ENCODE measurements at regions not wholly inside any gene's neighbourhood (a gene's known extent, or its start where the extent isn't known, plus 50 kb on each side); places are given as distances from the start of the nearest gene placed in this dataset.
A peak's percentile ranks its signal among the peaks of the same experiment; 100 is the strongest.
"Not testable (repeated sequence)": the region's sequence is repeated elsewhere in the genome, so short reads cannot be mapped to it uniquely, and the experiment has no call there.

DNA sequence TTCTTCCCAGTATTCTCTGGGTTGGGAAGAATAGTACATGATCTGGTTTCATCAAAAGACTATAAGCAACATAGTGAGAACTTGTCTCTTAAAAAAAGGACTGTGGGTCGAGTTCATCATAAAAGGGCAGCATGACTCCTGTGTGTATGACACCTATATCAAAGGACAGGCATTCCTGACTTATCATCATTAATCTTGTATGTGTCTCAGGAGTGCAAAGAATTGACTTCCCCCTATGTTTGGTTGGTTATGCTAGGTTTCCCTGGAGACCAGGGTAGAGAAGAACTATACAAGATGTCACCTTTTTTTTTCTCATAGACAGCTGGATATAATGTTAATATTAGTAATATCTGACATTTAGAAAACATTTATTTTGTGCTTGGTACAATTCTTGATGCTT is 173.1 kb upstream of the ANKRD55 start:
- H3K9me2 ChIP-seq (ENCODE audit: insufficient read depth) = no peaks in the 10 kb centered on the region
- H3K36me3 ChIP-seq (ENCODE audit: low read depth) = no peaks in the 10 kb centered on the region
- no peak overlapping the region for H3K27ac ChIP-seq
- DNase-seq = peak in 1 of 2 experiments; percentile 64
- H3K27me3 ChIP-seq (ENCODE audit: insufficient read depth, low read depth) = no peaks in the 10 kb centered on the region
- no peaks in the 10 kb centered on the region; the same call in 1 of the 2 replicates for H3F3A ChIP-seq (ENCODE audit: insufficient read depth, low read depth)
- no peak overlapping the region for H2AFZ ChIP-seq
- BruUV-seq (replicated peaks) = no TSS peak
- H3K79me2 ChIP-seq (ENCODE audit: low read depth) = no peaks in the 10 kb centered on the region
- no peaks in the 10 kb centered on the region for H4K20me1 ChIP-seq (ENCODE audit: insufficient read depth)
- CTCF ChIA-PET = no interaction called here
- intact Hi-C loops (cut with micrococcal nuclease; ENCODE audit: unreplicated experiment) = no loop called here
- TF ChIP-seq EZH2 (IDR thresholded peaks at IDR 0.05; ENCODE audit: low read depth) = no peak
- TF ChIP-seq, protein P1, sequence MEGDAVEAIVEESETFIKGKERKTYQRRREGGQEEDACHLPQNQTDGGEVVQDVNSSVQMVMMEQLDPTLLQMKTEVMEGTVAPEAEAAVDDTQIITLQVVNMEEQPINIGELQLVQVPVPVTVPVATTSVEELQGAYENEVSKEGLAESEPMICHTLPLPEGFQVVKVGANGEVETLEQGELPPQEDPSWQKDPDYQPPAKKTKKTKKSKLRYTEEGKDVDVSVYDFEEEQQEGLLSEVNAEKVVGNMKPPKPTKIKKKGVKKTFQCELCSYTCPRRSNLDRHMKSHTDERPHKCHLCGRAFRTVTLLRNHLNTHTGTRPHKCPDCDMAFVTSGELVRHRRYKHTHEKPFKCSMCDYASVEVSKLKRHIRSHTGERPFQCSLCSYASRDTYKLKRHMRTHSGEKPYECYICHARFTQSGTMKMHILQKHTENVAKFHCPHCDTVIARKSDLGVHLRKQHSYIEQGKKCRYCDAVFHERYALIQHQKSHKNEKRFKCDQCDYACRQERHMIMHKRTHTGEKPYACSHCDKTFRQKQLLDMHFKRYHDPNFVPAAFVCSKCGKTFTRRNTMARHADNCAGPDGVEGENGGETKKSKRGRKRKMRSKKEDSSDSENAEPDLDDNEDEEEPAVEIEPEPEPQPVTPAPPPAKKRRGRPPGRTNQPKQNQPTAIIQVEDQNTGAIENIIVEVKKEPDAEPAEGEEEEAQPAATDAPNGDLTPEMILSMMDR (conservative IDR thresholded peaks at IDR 0.05) = no peak
- POLR2A ChIA-PET (ENCODE audit: unreplicated experiment) = no interaction called here
- no peak overlapping the region for H3K4me3 ChIP-seq
- H3K9me3 ChIP-seq (ENCODE audit: insufficient read depth, low read depth) = no peaks in the 10 kb centered on the region
- H3K4me2 ChIP-seq = no peak overlapping the region
- H3K4me1 ChIP-seq (replicated peaks; ENCODE audit: insufficient read depth) = peaks cover 15% of the 10 kb centered on the region; the same call in 1 of the 2 replicates

DNA sequence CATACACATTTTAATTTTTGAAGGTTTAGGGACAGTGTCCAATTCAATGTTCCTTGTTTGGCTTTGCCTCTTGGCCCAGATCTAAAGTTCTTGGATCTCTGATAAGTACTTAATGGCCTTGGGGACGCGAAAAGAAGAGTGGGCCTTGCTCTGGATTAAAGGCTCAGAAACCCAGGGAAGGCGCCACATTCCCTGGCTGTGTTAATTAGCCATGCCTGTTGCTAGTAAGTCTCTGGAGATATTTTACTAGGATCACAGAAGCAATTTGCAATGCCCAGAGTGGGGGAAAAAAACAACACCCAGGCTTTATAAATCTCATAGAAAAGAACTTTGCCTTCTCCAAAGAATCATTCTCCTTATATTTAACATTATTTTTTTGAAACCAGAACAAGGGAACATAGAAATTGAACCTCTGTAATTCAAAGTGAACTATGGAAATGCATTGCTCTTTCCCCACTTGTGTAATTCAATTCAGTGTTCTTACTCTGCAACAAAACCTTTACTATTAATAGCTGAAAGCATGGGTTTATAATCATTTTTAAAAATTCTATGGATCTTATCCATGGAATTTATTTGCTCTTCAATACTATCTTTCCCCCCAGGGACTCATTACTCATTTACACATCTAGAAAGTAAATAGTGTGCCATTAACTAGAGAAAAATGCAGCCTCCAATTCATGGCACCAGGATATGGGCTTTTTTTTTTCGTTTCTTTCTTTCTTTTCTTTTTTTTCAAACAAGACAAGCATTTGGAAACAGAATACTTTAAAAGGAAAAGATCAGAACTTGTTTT is 172.2 kb upstream of the ANKRD55 start:
- CTCF ChIA-PET = no interaction called here
- intact Hi-C loops (cut with micrococcal nuclease; ENCODE audit: unreplicated experiment) = no loop called here
- TF ChIP-seq EZH2 (IDR thresholded peaks at IDR 0.05; ENCODE audit: low read depth) = no peak
- TF ChIP-seq, protein P1 (conservative IDR thresholded peaks at IDR 0.05) = no peak
- no peak overlapping the region for H2AFZ ChIP-seq
- no peak overlapping the region for H3K4me2 ChIP-seq
- no peak overlapping the region for H3K4me3 ChIP-seq
- H3K9me2 ChIP-seq (ENCODE audit: insufficient read depth) = no peaks in the 10 kb centered on the region
- no TSS peak for BruUV-seq (replicated peaks)
- H3K4me1 ChIP-seq (replicated peaks; ENCODE audit: insufficient read depth) = peaks cover 15% of the 10 kb centered on the region; the same call in 1 of the 2 replicates
- H4K20me1 ChIP-seq (ENCODE audit: insufficient read depth) = no peaks in the 10 kb centered on the region
- H3K27me3 ChIP-seq (ENCODE audit: insufficient read depth, low read depth) = no peaks in the 10 kb centered on the region
- H3K9me3 ChIP-seq (ENCODE audit: insufficient read depth, low read depth) = no peaks in the 10 kb centered on the region
- no peaks in the 10 kb centered on the region; the same call in 1 of the 2 replicates for H3F3A ChIP-seq (ENCODE audit: insufficient read depth, low read depth)
- POLR2A ChIA-PET (ENCODE audit: unreplicated experiment) = no interaction called here
- H3K36me3 ChIP-seq (ENCODE audit: low read depth) = no peaks in the 10 kb centered on the region
- H3K79me2 ChIP-seq (ENCODE audit: low read depth) = no peaks in the 10 kb centered on the region
- no peak for DNase-seq
- no peak overlapping the region for H3K27ac ChIP-seq

DNA sequence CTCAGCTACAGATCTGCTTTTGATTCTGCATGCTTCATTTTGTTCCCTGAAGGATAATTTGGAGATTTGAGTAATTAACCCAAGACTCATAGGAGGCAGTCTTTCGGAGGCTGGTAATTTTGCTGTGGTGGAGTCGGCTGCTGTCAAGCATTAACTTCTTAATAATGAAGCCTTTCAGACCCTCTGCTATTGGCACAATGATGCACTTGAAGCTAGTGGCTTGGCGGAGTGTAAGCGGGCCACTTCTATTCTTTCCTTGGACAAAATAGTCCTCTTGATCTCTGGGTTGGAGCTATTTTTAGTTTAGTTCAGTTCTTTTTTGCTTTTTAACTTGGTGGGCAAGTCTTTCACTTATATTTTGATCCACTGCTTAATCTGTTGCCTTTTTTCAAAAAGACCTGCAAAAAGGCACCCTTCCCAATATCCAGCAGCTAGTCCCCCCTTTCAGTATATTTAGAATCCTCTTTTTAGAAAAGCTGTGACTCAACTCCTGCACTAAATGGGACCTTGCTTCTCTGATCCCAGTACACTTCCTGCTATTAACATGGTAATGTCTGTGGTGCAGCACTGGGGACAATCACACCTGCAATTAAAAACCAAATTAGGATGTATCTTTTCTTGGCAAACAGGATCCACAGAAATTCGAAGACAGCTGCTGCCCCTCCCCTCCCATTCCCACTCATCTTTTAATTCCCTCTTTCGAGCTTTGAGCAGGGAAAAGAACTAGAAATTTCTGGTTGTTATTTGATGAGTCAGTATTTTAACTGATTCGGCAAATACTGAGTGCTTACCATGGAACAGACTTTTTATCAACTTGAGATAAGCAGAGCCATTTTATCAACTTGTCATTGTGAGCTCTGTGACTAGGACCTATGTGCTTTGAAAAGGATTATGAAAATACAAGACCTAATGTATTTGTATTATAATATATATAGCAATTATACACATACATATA is 169.4 kb upstream of the ANKRD55 start:
- H4K20me1 ChIP-seq (ENCODE audit: insufficient read depth) = no peaks in the 10 kb centered on the region
- H3K4me3 ChIP-seq = no peak overlapping the region
- no peak for DNase-seq
- POLR2A ChIA-PET (ENCODE audit: unreplicated experiment) = no interaction called here
- H3K4me1 ChIP-seq (replicated peaks; ENCODE audit: insufficient read depth) = 0 out of 2 replicates have a peak, but pooled peaks cover 4% of the 10 kb centered on the region
- no peak overlapping the region for H3K4me2 ChIP-seq
- H3K9me3 ChIP-seq (ENCODE audit: insufficient read depth, low read depth) = no peaks in the 10 kb centered on the region
- no peak overlapping the region for H2AFZ ChIP-seq
- intact Hi-C loops (cut with micrococcal nuclease; ENCODE audit: unreplicated experiment) = no loop called here
- BruUV-seq (replicated peaks) = no TSS peak
- H3F3A ChIP-seq (ENCODE audit: insufficient read depth, low read depth) = peaks cover 3% of the 10 kb centered on the region
- no peaks in the 10 kb centered on the region for H3K79me2 ChIP-seq (ENCODE audit: low read depth)
- H3K27ac ChIP-seq = no peak overlapping the region
- no peaks in the 10 kb centered on the region for H3K36me3 ChIP-seq (ENCODE audit: low read depth)
- no peaks in the 10 kb centered on the region for H3K9me2 ChIP-seq (ENCODE audit: insufficient read depth)
- CTCF ChIA-PET = no interaction called here
- H3K27me3 ChIP-seq (ENCODE audit: insufficient read depth, low read depth) = no peaks in the 10 kb centered on the region
- TF ChIP-seq EZH2 (IDR thresholded peaks at IDR 0.05; ENCODE audit: low read depth) = no peak
- TF ChIP-seq, protein P1 (conservative IDR thresholded peaks at IDR 0.05) = no peak

DNA sequence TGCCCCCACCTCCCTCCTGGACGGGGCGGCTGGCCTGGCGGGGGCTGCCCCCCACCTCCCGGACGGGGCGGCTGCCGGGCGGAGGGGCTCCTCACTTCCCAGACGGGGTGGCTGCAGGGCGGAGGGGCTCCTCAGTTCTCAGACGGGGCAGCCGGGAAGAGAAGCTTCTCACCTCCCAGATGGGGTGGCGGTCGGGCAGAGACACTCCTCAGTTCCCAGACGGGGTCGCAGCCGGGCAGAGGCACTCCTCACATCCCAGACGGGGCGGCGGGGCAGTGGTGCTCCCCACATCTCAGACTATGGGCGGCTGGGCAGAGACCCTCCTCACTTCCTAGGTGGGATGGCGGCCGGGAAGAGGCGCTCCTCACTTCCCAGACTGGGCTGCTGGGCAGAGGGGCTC is 164.7 kb upstream of the ANKRD55 start:
- H3K4me3 ChIP-seq; H3K9me3 ChIP-seq (ENCODE audit: insufficient read depth, low read depth); H2AFZ ChIP-seq; H3K9me2 ChIP-seq (ENCODE audit: insufficient read depth); POLR2A ChIA-PET (ENCODE audit: unreplicated experiment); H3K4me2 ChIP-seq; H4K20me1 ChIP-seq (ENCODE audit: insufficient read depth); BruUV-seq (replicated peaks); DNase-seq; H3K27ac ChIP-seq; H3K36me3 ChIP-seq (ENCODE audit: low read depth); H3K79me2 ChIP-seq (ENCODE audit: low read depth); H3K27me3 ChIP-seq (ENCODE audit: insufficient read depth, low read depth); H3K4me1 ChIP-seq (replicated peaks; ENCODE audit: insufficient read depth); intact Hi-C loops (cut with micrococcal nuclease; ENCODE audit: unreplicated experiment); H3F3A ChIP-seq (ENCODE audit: insufficient read depth, low read depth); CTCF ChIA-PET: not testable (repeated sequence)

Measured in PC-9 (cell line).